ENCODE measurements at regions not wholly inside any gene's neighbourhood (a gene's known extent, or its start where the extent isn't known, plus 50 kb on each side); places are given as distances from the start of the nearest gene placed in this dataset.
"Not testable (repeated sequence)": the region's sequence is repeated elsewhere in the genome, so short reads cannot be mapped to it uniquely, and the experiment has no call there.

GRCh38 chr17:45605751-45606150 lies 115.2 kb upstream of the PLEKHM1 start:
- not testable (repeated sequence) for TF ChIP-seq CTCF, POLR2A (IDR thresholded peaks at IDR 0.05)
